Heart left ventricle (tissue), 13 donors: ENCODE measurements at regions not wholly inside any gene's neighbourhood (a gene's known extent, or its start where the extent isn't known, plus 50 kb on each side); places are given as distances from the start of the nearest gene placed in this dataset.

Experiments used
- POLR2A ChIP-seq, 2 donors: fragments of 450-650 bp; IDR thresholded peaks; one replicate each; pipeline ENCODE4 v1.6.1; 2017; ENCODE audit warnings: antibody characterized with exemption in 2 of 2, mild to moderate bottlenecking in 2 of 2, moderate library complexity in 2 of 2
- TF ChIP-seq, protein P1 (sequence below), 12 donors: fragments of 200-600 bp; sonication (generic) in 4 of 12; IDR thresholded peaks; one replicate each; pipeline versions ENCODE4 v1.5.0 to v1.8.0; 2018 to 2022; ENCODE audit warnings: antibody characterized with exemption in 12 of 12, mild to moderate bottlenecking in 5 of 12
- donor health status: ischemic (EF 13 %, LVEDD 7.1; RV severe dilation, severe dysfunction).
- donor health status: DM: no; HTN: yes; CAD: no.
- donor health status: DM: no; HTN: no; CAD: no.
- donor health status: ischemic (EF 25% LVEDD 6.9; RV normal size, moderate dysfunction).
- donor health status: ischemic (EF 25% LVEDD 5.7; RV mildly dilated, moderate dysfunction).
- donor health status: ischemic (EF 35%, LVEDD 5.7; RV mildly dilated, moderate dysfunction).
- donor health status: nonischemic (EF 11% LVEDD 7.7; RV severe dilation, severe dysfunction).
- donor health status: DM: yes; HTN: yes; CAD: no.
- donor health status: PGD.
- donor health status: ischemic (EF 29% LVEDD 5.4; RV normal size, mild dysfunction).
- donor health status: nonischemic (EF 23%, LVEDD 6.1; RV moderate dilation, normal function).

DNA sequence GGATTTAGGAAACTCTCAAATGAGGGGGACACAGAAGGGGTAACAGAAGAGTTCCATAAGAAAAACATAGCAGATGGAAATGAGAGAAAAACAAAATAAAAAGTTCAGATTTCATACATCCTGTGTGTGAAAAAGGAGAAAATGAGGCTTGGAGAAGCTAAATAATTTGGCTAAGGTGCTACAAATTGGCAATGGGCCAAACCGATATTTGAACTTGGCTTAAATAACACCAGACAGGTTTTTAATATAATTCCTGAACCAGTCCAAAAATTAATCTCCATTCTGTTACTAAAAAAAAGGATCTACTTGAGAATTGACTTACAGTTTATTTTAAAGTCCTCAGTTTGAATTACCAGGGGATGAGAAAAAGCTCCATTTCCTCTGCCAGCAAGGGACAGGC lies 342.9 kb upstream of the DPH6 start:
- TF ChIP-seq POLR2A (IDR thresholded peaks at IDR 0.05), result no peak
- TF ChIP-seq, protein P1, sequence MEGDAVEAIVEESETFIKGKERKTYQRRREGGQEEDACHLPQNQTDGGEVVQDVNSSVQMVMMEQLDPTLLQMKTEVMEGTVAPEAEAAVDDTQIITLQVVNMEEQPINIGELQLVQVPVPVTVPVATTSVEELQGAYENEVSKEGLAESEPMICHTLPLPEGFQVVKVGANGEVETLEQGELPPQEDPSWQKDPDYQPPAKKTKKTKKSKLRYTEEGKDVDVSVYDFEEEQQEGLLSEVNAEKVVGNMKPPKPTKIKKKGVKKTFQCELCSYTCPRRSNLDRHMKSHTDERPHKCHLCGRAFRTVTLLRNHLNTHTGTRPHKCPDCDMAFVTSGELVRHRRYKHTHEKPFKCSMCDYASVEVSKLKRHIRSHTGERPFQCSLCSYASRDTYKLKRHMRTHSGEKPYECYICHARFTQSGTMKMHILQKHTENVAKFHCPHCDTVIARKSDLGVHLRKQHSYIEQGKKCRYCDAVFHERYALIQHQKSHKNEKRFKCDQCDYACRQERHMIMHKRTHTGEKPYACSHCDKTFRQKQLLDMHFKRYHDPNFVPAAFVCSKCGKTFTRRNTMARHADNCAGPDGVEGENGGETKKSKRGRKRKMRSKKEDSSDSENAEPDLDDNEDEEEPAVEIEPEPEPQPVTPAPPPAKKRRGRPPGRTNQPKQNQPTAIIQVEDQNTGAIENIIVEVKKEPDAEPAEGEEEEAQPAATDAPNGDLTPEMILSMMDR (IDR thresholded peaks at IDR 0.05), result no peak
